ENCODE measurements at regions not wholly inside any gene's neighbourhood (a gene's known extent, or its start where the extent isn't known, plus 50 kb on each side); places are given as distances from the start of the nearest gene placed in this dataset.

GRCh38 chr10:128435811-128436210 lies 309.6 kb upstream of the MKI67 start:
- DNase-seq (no peak), ATAC-seq (no peak)
- H3K9me3 ChIP-seq: no peaks in the 10 kb centered on the region
- no peaks in the 10 kb centered on the region for H3K36me3 ChIP-seq (ENCODE audit: insufficient read depth in 1 of 2, low read depth in 1 of 2)
- intact Hi-C loops (cut with DNase I): no loop called here
- no peaks in the 10 kb centered on the region for H3K4me1 ChIP-seq
- no peak overlapping the region for H3K27ac ChIP-seq
- no peak overlapping the region for H3K4me3 ChIP-seq
- WGBS, 3 donors: 82 to 86% (median 85%) methylated on average over 6 of the region's 6 CpGs
- no peak for TF ChIP-seq CTCF (IDR thresholded peaks at IDR 0.05)
- H3K27me3 ChIP-seq (ENCODE audit: insufficient read depth in 3 of 3, low read length in 2 of 3): peaks cover 0 to 4% (median 0%) of the 10 kb centered on the region in 3 donors

- no peak overlapping the region for H3K4me3 ChIP-seq
- H3K27me3 ChIP-seq (ENCODE audit: insufficient read depth in 3 of 3, low read length in 2 of 3): peaks cover 0 to 4% (median 0%) of the 10 kb centered on the region in 3 donors
- no peak overlapping the region for H3K27ac ChIP-seq
- WGBS, 3 donors: 87 to 94% (median 89%) methylated on average over 13 of the region's 13 CpGs
- DNase-seq: no peak
- H3K4me1 ChIP-seq: no peaks in the 10 kb centered on the region
- intact Hi-C loops (cut with DNase I): no loop called here
- no peaks in the 10 kb centered on the region for H3K36me3 ChIP-seq (ENCODE audit: insufficient read depth in 1 of 2, low read depth in 1 of 2)
- no peaks in the 10 kb centered on the region for H3K9me3 ChIP-seq
- no peak for ATAC-seq
- no peak for TF ChIP-seq CTCF (IDR thresholded peaks at IDR 0.05)
These were observed 311.6 kb upstream of the MKI67 start for GRCh38 chr10:128437786-128438345.

GRCh38 chr10:128438417-128439063 lies 312.3 kb upstream of the MKI67 start:
- H3K27ac ChIP-seq: no peak overlapping the region
- no peaks in the 10 kb centered on the region for H3K36me3 ChIP-seq (ENCODE audit: insufficient read depth in 1 of 2, low read depth in 1 of 2)
- WGBS, 3 donors: 94 to 95% (median 94%) methylated on average over 16 of the region's 16 CpGs
- ATAC-seq (no peak), DNase-seq (no peak)
- no peak overlapping the region for H3K4me3 ChIP-seq
- peaks cover 0 to 4% (median 0%) of the 10 kb centered on the region in 3 donors for H3K27me3 ChIP-seq (ENCODE audit: insufficient read depth in 3 of 3, low read length in 2 of 3)
- TF ChIP-seq CTCF (IDR thresholded peaks at IDR 0.05): no peak
- H3K4me1 ChIP-seq: no peaks in the 10 kb centered on the region
- H3K9me3 ChIP-seq: peaks cover 2% of the 10 kb centered on the region
- intact Hi-C loops (cut with DNase I): no loop called here

GRCh38 chr10:128440513-128441160 lies 314.4 kb upstream of the MKI67 start:
- Histone ChIP-seq H3K9me3 (peaks cover 2% of the 10 kb centered on the region), H3K4me3 (no peak overlapping the region), H3K27me3 (ENCODE audit: insufficient read depth in 3 of 3, low read length in 2 of 3) (no peaks in the 10 kb centered on the region), H3K27ac (no peak overlapping the region), H3K36me3 (ENCODE audit: insufficient read depth in 1 of 2, low read depth in 1 of 2) (no peaks in the 10 kb centered on the region), H3K4me1 (no peaks in the 10 kb centered on the region)
- TF ChIP-seq CTCF (IDR thresholded peaks at IDR 0.05): no peak
- 61 to 70% (median 65%) methylated on average over 11 of the region's 11 CpGs for WGBS, 3 donors
- intact Hi-C loops (cut with DNase I): no loop called here
- no peak for DNase-seq
- ATAC-seq: no peak
